LNCAP (cell line): ENCODE measurements at regions not wholly inside any gene's neighbourhood (a gene's known extent, or its start where the extent isn't known, plus 50 kb on each side); places are given as distances from the start of the nearest gene placed in this dataset.

Source experiments
- CTCF ChIP-seq: fragments of 450-650 bp; IDR thresholded peaks from 2 replicates; pipeline ENCODE4 v1.5.1; 2017; ENCODE audit warnings: mild to moderate bottlenecking

GRCh38 chr13:81615031-81615430 is 1274.1 kb upstream of the SPRY2 start:
- TF ChIP-seq CTCF = no peak

- no peak for TF ChIP-seq CTCF
Observed at GRCh38 chr13:81610644-81611043, 1269.7 kb upstream of the SPRY2 start.

DNA sequence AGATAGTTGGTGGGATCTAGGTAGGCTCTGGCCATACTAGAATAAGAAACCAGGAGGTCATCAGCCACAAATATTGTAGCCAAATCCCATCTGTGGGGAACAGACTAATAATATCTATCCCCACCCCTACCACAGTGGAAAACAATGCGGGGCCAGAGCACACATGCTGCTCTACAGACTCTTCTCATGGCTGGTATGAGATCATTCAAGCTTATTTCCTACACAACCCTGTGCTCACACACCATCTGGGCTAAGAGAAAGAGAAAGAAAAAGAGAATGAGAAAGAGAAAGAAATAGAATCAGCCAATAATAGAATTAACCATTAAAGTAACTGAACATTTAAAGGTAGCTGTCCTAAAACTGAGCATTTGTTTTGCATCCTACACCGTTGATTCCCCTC is 1268.4 kb upstream of the SPRY2 start:
- no peak for TF ChIP-seq CTCF

DNA sequence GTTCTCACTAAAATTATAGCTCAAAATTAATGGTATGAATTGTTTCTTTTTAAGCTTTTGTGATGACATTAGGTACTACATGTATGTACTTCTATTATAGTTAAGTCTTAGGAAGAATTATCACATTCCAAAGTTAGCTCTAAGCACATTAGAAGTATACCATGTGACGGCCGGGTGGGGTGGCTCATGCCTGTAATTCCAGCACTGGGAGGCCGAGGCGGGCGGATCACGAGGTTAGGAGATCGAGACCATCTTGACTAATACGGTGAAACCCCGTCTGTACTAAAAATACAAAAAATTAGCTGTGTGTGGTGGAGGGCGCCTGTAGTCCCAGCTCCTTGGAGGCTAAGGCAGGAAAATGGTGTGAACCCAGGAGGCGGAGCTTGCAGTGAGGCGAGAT is 1265.1 kb upstream of the SPRY2 start:
- TF ChIP-seq CTCF = no peak

DNA sequence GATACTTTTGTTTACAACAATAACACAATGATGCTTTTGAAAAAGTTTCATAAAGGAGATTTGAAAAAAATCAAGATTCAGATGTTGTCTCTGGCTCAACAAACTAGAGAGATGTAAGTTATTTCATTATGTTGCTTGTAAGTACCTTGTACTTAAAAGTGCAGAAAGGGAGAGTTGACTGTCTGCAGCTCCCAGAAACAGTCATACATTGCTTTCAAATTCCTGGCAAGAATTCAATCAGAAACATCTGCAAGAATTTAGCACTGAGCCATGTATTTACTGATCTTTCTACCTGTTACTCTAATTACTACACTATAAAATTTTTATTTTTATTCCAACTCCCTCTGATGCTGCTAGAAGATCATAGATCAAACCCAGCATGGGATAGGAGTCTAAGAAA is 1261.3 kb upstream of the SPRY2 start:
- no peak for TF ChIP-seq CTCF

- no peak for TF ChIP-seq CTCF
Observed at GRCh38 chr13:81597101-81597500, 1256.2 kb upstream of the SPRY2 start.

DNA sequence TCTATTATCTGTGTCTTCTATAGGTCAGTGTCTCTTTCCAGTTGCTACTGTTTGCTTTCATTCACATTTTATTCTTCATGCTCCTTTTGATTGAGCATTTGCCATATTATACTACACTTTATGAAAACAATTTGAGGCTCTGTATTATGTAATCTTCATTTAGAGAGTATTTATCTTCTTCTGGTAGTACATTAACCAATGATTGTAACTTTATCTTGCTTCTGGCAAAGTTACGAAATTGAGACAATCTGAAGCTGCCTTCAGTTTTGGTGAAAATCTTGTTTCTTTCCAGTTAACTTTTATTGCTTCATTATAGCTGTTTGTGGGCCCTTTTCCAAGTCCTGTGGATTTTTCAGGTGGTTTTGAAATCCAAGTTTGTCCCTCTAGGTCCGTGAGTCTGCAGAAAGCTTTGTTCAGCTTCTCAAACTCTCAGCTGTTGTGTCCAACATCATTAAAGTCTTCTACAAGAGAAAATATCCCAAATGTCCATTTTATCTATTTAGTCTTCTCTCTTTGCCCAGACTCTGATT is 1255.4 kb upstream of the SPRY2 start:
- no peak for TF ChIP-seq CTCF

DNA sequence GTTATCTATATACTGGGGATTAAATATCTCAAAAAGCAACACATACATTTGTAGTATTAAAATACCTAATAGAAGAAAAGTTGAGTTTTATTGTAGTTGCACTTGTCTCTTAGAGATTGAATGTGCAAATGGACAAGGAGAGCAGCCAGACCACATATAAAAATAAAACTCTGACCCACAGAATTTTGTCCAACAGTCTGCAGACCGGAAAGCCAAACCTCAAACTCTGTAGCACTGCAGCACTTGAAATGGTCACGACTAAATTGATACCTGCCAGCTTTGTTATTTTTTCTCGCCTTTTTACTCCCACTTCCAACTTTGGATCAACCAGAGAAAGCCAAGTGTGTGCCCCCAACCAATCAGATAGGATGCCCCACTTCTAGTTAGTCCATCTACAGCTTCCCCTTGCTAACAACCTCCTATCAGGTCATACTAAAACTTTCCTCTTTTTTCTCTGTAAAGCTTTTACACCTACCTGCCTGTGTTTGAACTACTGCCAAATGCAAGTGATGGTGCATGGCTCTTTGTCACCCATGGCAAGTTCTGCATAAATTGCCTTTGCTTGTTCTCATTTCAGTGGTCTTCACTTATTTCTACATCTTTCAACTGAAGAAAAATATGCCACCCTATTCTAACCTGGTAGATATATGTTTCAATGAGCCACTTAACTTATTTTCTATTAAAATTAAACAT is 1250.7 kb upstream of the SPRY2 start:
- no peak for TF ChIP-seq CTCF
